Superior temporal gyrus (tissue), 1 donor: ENCODE measurements at regions not wholly inside any gene's neighbourhood (a gene's known extent, or its start where the extent isn't known, plus 50 kb on each side); places are given as distances from the start of the nearest gene placed in this dataset.

ENCODE experiments used
- DNase-seq: peaks from one replicate; pipeline ENCODE4 v3.0.0-alpha.2; 2016; ENCODE audit errors: extremely low spot score

- no peak for DNase-seq
Measured at GRCh38 chr11:129324533-129325175, 51.0 kb upstream of the BARX2 start.

GRCh38 chr11:129323896-129324502 is 51.6 kb upstream of the BARX2 start:
- DNase-seq = no peak

GRCh38 chr11:129322941-129323340 is 52.7 kb upstream of the BARX2 start:
- DNase-seq = no peak

GRCh38 chr11:129321076-129321475 is 54.6 kb upstream of the BARX2 start:
- no peak for DNase-seq

GRCh38 chr11:129320494-129320893 is 55.2 kb upstream of the BARX2 start:
- no peak for DNase-seq

GRCh38 chr11:129319751-129320150 is 55.9 kb upstream of the BARX2 start:
- DNase-seq = no peak

- no peak for DNase-seq
Measured at GRCh38 chr11:129319201-129319600, 56.4 kb upstream of the BARX2 start.

GRCh38 chr11:129317571-129317970 is 58.1 kb upstream of the BARX2 start:
- no peak for DNase-seq

GRCh38 chr11:129316781-129317180 is 58.9 kb upstream of the BARX2 start:
- DNase-seq = no peak

GRCh38 chr11:129315781-129316579 is 59.7 kb upstream of the BARX2 start:
- DNase-seq = no peak

GRCh38 chr11:129314371-129314770 is 61.3 kb upstream of the BARX2 start:
- no peak for DNase-seq

- peak; percentile 71 for DNase-seq
Measured at GRCh38 chr11:129313541-129314297, 61.9 kb upstream of the BARX2 start.

GRCh38 chr11:129312730-129313503 is 62.7 kb upstream of the BARX2 start:
- no peak for DNase-seq

GRCh38 chr11:129308241-129308865 is 67.3 kb upstream of the BARX2 start:
- no peak for DNase-seq

GRCh38 chr11:129307162-129307561 is 68.5 kb upstream of the BARX2 start:
- DNase-seq = no peak

GRCh38 chr11:129302386-129303101 is 73.1 kb upstream of the BARX2 start:
- DNase-seq = no peak

- DNase-seq = no peak
Measured at GRCh38 chr11:129300099-129300498, 75.5 kb upstream of the BARX2 start.

GRCh38 chr11:129298988-129299387 is 76.7 kb upstream of the BARX2 start:
- peak; percentile 25 for DNase-seq

- no peak for DNase-seq
Measured at GRCh38 chr11:129295746-129296145, 79.9 kb upstream of the BARX2 start.

- DNase-seq = no peak
Measured at GRCh38 chr11:129292771-129293170, 82.9 kb upstream of the BARX2 start.
